A549 (cell line): ENCODE measurements at regions not wholly inside any gene's neighbourhood (a gene's known extent, or its start where the extent isn't known, plus 50 kb on each side); places are given as distances from the start of the nearest gene placed in this dataset.

Experiments used
- ATAC-seq, 2 experiments: fragments of 200-7000 bp in 1 of 2; fragments of >200 bp in 1 of 2; cut with Nextera tagmentation in 1 of 2; cut with Tn5 transposase in 1 of 2; 3 replicates each; pipeline versions ENCODE4 v1.8.0 to v1.9.1; 2018 to 2020; ENCODE audit warnings: mild to moderate bottlenecking in 1 of 2, moderate library complexity in 1 of 2
- CTCF ChIA-PET: fragments of 300-600 bp; sonication (Branson Sonifier 250); formaldehyde crosslinking; extraction: SDS; loops from one replicate; lab custom pipeline; 2021; ENCODE audit warnings: antibody characterized with exemption, inconsistent platforms; lab: Yijun Ruan, JAX
- POLR2A ChIA-PET: fragments of 350-600 bp; formaldehyde crosslinking; extraction: SDS; loops from one replicate; lab custom pipeline; 2021; ENCODE audit warnings: antibody characterized with exemption, inconsistent platforms; lab: Yijun Ruan, JAX
- DNase-seq, 2 experiments: peaks; one replicate each; pipeline versions ENCODE4 v3.0.0 to v3.0.0-alpha.2; 2011 to 2016; ENCODE audit warnings: low read depth in 1 of 2, low spot score in 1 of 2
- FAIRE-seq: peaks from 2 replicates; lab custom pipeline; 2011; peaks lifted over from hg19 to GRCh38; lab: Jason Lieb, UNC
- H3K27ac ChIP-seq, 2 experiments: fragments of >200 bp; sonication (Bioruptor Twin); formaldehyde crosslinking; 3 replicates each; pipeline ENCODE4 v1.5.1; 2016 to 2017
- H3K4me1 ChIP-seq: fragments of >200 bp; sonication (Bioruptor Twin); formaldehyde crosslinking; 3 replicates; pipeline ENCODE4 v1.6.1; 2016
- H3K4me2 ChIP-seq: fragments of >200 bp; sonication (Bioruptor Twin); formaldehyde crosslinking; 3 replicates; pipeline ENCODE4 v1.6.1; 2016
- H3K4me3 ChIP-seq: fragments of >200 bp; sonication (Bioruptor Twin); formaldehyde crosslinking; 3 replicates; pipeline ENCODE4 v1.5.1; 2016
- H3K9me3 ChIP-seq: fragments of >200 bp; sonication (Bioruptor Twin); formaldehyde crosslinking; 3 replicates; pipeline ENCODE4 v1.6.1; 2016
- EHF ChIP-seq: fragments of 250-450 bp; sonication (Bioruptor Pico); IDR thresholded peaks from 2 replicates; pipeline ENCODE4 v1.5.0; 2020; ENCODE audit warnings: mild to moderate bottlenecking
- FOSB ChIP-seq: fragments of 250-450 bp; sonication (Bioruptor Pico); IDR thresholded peaks from 2 replicates; pipeline ENCODE4 v1.5.0; 2020; ENCODE audit warnings: mild to moderate bottlenecking, moderate library complexity
- HOXB13 ChIP-seq: fragments of 250-450 bp; sonication (Bioruptor Pico); IDR thresholded peaks from 2 replicates; pipeline ENCODE4 v1.5.0; 2020; ENCODE audit warnings: low read depth, mild to moderate bottlenecking, moderate library complexity
- JUN ChIP-seq, 2 experiments: fragments of >200 bp; sonication (Bioruptor Twin); formaldehyde crosslinking; IDR thresholded peaks; 2 replicates in 1 of 2; 3 replicates in 1 of 2; pipeline ENCODE4 v1.6.1; 2016 to 2017
- KDM1A ChIP-seq: fragments of 200-600 bp; sonication (generic); IDR thresholded peaks from 2 replicates; pipeline ENCODE4 v1.6.1; 2016; ENCODE audit warnings: low read depth, mild to moderate bottlenecking
- KDM5A ChIP-seq: fragments of 200-600 bp; sonication (generic); IDR thresholded peaks from 2 replicates; pipeline ENCODE4 v1.6.1; 2016; ENCODE audit warnings: antibody characterized with exemption, mild to moderate bottlenecking
- MAFK ChIP-seq: fragments of 450-650 bp; IDR thresholded peaks from 2 replicates; pipeline ENCODE4 v1.6.1; 2014; ENCODE audit not compliant: partially characterized antibody
- MAZ ChIP-seq: fragments of 150-350 bp; IDR thresholded peaks from 2 replicates; pipeline ENCODE4 v1.6.1; 2014; ENCODE audit warnings: antibody characterized with exemption, low read depth, low read length, borderline replicate concordance
- NPAS2 ChIP-seq: fragments of 250-450 bp; sonication (Bioruptor Pico); IDR thresholded peaks from 2 replicates; pipeline ENCODE4 v1.8.0; 2022; ENCODE audit warnings: mild to moderate bottlenecking, moderate library complexity, borderline replicate concordance
- WGBS: methylation state at CpG from one replicate; pipeline ENCODE4 v1.1.6; 2017; ENCODE audit errors: missing lambda C conversion rate; 5-methylcytosine and 5-hydroxymethylcytosine counted together
- TF ChIP-seq, protein P1 (sequence below): fragments of 250-450 bp; sonication (Bioruptor Pico); IDR thresholded peaks from 2 replicates; pipeline ENCODE4 v1.5.0; 2020; ENCODE audit warnings: low read depth, mild to moderate bottlenecking, moderate library complexity
- TF ChIP-seq, protein P2 (sequence below): fragments of 250-450 bp; sonication (Bioruptor Pico); IDR thresholded peaks from 2 replicates; pipeline ENCODE4 v1.5.0; 2021; ENCODE audit warnings: mild to moderate bottlenecking, moderate library complexity, borderline replicate concordance
- TF ChIP-seq, protein P3 (sequence below): IDR thresholded peaks from 2 replicates; pipeline ENCODE4 v1.6.1; 2012; ENCODE audit warnings: low read depth, borderline replicate concordance
- TF ChIP-seq, protein P4 (sequence below): fragments of >200 bp; sonication (Bioruptor Twin); formaldehyde crosslinking; IDR thresholded peaks from 3 replicates; pipeline ENCODE4 v1.5.1; 2016
- TF ChIP-seq, protein P5 (sequence below): fragments of >200 bp; sonication (Bioruptor Twin); formaldehyde crosslinking; IDR thresholded peaks from 3 replicates; pipeline ENCODE4 v1.6.1; 2016

DNA sequence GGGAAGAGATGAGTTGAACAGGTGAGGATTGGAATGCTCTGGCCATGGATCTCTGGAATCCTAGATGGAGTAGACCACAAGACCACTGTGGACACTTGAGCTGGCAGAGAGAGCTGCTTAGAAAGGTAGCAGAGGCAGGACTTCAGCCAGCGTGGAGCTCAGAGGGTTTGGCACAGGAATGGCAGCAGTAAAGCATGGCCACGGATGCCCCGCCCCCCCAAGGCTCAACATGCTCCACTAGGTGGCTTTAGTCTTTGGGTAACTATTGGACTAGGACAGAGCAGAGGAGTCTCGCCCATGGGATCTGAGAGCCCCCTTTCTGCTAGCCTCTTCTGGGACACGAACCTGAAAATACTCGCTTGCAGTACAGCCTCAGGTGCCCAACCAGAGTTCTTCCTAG lies 150.1 kb upstream of the NEIL3 start (continued):
- TF ChIP-seq, protein P1, sequence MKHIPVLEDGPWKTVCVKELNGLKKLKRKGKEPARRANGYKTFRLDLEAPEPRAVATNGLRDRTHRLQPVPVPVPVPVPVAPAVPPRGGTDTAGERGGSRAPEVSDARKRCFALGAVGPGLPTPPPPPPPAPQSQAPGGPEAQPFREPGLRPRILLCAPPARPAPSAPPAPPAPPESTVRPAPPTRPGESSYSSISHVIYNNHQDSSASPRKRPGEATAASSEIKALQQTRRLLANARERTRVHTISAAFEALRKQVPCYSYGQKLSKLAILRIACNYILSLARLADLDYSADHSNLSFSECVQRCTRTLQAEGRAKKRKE (CRISPR knock-in tag), result no peak
- no peak for TF ChIP-seq KDM1A
- no peak for TF ChIP-seq NPAS2 (CRISPR knock-in tag)

DNA sequence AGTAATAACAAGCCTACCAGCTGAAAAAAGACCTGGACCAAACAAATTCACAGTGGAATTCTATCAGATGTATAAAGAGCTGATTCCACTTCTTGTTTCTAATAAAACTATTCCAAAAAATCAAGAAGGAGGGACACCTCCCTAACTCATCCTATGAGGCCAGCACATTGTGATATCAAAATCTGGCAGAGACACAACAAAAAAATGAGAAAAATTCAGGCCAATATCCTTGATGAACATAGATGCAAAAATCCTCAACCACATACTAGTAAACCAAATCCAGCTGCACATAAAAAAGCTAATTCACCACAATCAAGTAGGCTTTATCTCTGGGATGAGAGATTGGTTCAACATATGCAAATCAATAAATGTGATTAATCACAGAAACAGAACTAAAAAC lies 147.9 kb upstream of the NEIL3 start:
- TF ChIP-seq KDM5A, result no peak
- TF ChIP-seq FOSB (CRISPR knock-in tag), result no peak
- no peak for TF ChIP-seq EHF (CRISPR knock-in tag)
- TF ChIP-seq JUN (IDR thresholded peaks at IDR 0.05), result no peak
- no peak for TF ChIP-seq MAZ
- TF ChIP-seq, protein P2, sequence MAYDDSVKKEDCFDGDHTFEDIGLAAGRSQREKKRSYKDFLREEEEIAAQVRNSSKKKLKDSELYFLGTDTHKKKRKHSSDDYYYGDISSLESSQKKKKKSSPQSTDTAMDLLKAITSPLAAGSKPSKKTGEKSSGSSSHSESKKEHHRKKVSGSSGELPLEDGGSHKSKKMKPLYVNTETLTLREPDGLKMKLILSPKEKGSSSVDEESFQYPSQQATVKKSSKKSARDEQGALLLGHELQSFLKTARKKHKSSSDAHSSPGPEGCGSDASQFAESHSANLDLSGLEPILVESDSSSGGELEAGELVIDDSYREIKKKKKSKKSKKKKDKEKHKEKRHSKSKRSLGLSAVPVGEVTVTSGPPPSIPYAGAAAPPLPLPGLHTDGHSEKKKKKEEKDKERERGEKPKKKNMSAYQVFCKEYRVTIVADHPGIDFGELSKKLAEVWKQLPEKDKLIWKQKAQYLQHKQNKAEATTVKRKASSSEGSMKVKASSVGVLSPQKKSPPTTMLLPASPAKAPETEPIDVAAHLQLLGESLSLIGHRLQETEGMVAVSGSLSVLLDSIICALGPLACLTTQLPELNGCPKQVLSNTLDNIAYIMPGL (CRISPR knock-in tag), result no peak
- TF ChIP-seq, protein P3, sequence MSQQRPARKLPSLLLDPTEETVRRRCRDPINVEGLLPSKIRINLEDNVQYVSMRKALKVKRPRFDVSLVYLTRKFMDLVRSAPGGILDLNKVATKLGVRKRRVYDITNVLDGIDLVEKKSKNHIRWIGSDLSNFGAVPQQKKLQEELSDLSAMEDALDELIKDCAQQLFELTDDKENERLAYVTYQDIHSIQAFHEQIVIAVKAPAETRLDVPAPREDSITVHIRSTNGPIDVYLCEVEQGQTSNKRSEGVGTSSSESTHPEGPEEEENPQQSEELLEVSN, result no peak
- TF ChIP-seq, protein P1 (CRISPR knock-in tag), result no peak
- no peak for ATAC-seq
- H3K4me3 ChIP-seq, result no peak overlapping the region
- ChIA-PET CTCF (no interaction called here), POLR2A (no interaction called here)
- no peak overlapping the region for H3K4me2 ChIP-seq
- no peak for DNase-seq
- H3K4me1 ChIP-seq, result no peaks in the 10 kb centered on the region
- no peaks in the 10 kb centered on the region for H3K9me3 ChIP-seq
- no peak overlapping the region for H3K27ac ChIP-seq
- no peak for FAIRE-seq

DNA sequence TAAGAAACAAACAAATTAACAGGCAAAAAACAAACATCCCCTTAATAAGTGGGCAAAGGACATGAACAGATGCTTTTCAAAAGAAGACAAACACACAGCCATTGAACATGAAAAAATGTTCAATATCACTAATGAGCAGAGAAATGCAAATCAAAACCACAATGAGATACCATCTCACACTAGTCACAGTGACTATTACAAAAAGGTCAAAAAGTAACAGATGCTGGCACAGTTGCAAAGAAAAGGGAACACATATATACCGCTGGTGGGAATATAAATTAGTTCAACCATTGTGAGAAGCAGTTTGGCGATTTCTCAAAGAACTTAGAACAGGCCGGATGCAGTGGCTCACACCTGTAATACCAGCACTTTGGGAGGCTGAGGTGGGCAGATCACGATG lies 146.1 kb upstream of the NEIL3 start:
- WGBS, result 61% methylated on average over 4 of the region's 4 CpGs
- no peak overlapping the region for H3K27ac ChIP-seq
- no peak for FAIRE-seq
- H3K4me2 ChIP-seq, result no peak overlapping the region
- POLR2A ChIA-PET, result no interaction called here
- no peaks in the 10 kb centered on the region for H3K4me1 ChIP-seq
- H3K4me3 ChIP-seq, result no peak overlapping the region
- no peak for DNase-seq
- CTCF ChIA-PET, result no interaction called here
- TF ChIP-seq HOXB13 (CRISPR knock-in tag) (no peak), MAFK (no peak)
- TF ChIP-seq, protein P4, sequence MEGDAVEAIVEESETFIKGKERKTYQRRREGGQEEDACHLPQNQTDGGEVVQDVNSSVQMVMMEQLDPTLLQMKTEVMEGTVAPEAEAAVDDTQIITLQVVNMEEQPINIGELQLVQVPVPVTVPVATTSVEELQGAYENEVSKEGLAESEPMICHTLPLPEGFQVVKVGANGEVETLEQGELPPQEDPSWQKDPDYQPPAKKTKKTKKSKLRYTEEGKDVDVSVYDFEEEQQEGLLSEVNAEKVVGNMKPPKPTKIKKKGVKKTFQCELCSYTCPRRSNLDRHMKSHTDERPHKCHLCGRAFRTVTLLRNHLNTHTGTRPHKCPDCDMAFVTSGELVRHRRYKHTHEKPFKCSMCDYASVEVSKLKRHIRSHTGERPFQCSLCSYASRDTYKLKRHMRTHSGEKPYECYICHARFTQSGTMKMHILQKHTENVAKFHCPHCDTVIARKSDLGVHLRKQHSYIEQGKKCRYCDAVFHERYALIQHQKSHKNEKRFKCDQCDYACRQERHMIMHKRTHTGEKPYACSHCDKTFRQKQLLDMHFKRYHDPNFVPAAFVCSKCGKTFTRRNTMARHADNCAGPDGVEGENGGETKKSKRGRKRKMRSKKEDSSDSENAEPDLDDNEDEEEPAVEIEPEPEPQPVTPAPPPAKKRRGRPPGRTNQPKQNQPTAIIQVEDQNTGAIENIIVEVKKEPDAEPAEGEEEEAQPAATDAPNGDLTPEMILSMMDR, result no peak
- TF ChIP-seq, protein P5, sequence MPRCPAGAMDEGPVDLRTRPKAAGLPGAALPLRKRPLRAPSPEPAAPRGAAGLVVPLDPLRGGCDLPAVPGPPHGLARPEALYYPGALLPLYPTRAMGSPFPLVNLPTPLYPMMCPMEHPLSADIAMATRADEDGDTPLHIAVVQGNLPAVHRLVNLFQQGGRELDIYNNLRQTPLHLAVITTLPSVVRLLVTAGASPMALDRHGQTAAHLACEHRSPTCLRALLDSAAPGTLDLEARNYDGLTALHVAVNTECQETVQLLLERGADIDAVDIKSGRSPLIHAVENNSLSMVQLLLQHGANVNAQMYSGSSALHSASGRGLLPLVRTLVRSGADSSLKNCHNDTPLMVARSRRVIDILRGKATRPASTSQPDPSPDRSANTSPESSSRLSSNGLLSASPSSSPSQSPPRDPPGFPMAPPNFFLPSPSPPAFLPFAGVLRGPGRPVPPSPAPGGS, result no peak
- no peak for ATAC-seq
- no peaks in the 10 kb centered on the region for H3K9me3 ChIP-seq
